Femur (tissue), 1 donor: ENCODE measurements at regions not wholly inside any gene's neighbourhood (a gene's known extent, or its start where the extent isn't known, plus 50 kb on each side); places are given as distances from the start of the nearest gene placed in this dataset.
"Not testable (repeated sequence)": the region's sequence is repeated elsewhere in the genome, so short reads cannot be mapped to it uniquely, and the experiment has no call there.

Experiments
- DNase-seq: peaks from one replicate; pipeline ENCODE4 v3.0.0-alpha.2; 2017

GRCh38 chr14:71437870-71438269 is 494.4 kb upstream of the RGS6 start:
- no peak for DNase-seq

DNA sequence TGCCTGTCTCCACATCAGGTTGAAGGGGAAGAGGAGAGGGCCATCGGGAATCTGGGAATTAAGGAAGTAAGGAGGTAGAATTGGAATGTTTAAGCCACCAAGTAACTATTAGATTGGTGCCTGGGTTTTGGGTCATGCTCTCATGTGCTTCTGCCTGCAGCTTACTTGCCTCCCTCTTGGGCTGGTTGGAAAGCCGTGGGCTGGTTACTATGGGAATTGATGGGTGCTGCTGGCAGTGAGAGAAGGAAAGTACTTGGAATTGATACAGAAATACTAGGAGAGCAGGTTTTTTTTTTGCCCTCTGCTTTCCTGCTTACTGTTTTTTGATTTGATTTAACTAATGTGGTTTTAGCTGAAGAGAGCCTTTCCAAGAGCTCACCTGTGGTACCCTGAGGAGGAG is 493.5 kb upstream of the RGS6 start:
- DNase-seq = peak; percentile 48

GRCh38 chr14:71441126-71441525 is 491.1 kb upstream of the RGS6 start:
- no peak for DNase-seq

- no peak for DNase-seq
These were observed 488.0 kb upstream of the RGS6 start for GRCh38 chr14:71444030-71444822.

- no peak for DNase-seq
These were observed 483.6 kb upstream of the RGS6 start for GRCh38 chr14:71448431-71449315.

- no peak for DNase-seq
These were observed 482.7 kb upstream of the RGS6 start for GRCh38 chr14:71449316-71450055.

GRCh38 chr14:71451501-71451900 is 480.7 kb upstream of the RGS6 start:
- DNase-seq = no peak

DNA sequence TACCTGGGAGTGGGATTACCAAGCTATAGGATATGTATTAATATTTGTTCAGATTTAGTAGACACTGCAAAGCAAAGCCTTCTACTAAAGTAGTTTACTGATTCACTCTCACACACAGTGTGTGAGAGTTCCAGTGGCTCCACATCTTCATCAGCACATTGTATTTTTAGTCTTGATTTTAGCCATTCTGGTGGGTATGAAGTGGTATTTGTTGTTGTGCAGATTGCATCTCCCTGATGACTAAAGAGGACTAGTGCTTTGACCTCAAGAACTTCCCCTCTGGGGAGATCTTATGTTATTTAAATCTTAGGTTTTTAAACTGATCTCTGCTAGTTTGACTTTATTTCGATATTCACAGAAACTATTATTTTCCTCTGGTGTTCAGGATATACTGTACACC is 479.7 kb upstream of the RGS6 start:
- DNase-seq = no peak

- no peak for DNase-seq
These were observed 479.2 kb upstream of the RGS6 start for GRCh38 chr14:71452987-71453386.

- no peak for DNase-seq
These were observed 478.2 kb upstream of the RGS6 start for GRCh38 chr14:71454010-71454409.

DNA sequence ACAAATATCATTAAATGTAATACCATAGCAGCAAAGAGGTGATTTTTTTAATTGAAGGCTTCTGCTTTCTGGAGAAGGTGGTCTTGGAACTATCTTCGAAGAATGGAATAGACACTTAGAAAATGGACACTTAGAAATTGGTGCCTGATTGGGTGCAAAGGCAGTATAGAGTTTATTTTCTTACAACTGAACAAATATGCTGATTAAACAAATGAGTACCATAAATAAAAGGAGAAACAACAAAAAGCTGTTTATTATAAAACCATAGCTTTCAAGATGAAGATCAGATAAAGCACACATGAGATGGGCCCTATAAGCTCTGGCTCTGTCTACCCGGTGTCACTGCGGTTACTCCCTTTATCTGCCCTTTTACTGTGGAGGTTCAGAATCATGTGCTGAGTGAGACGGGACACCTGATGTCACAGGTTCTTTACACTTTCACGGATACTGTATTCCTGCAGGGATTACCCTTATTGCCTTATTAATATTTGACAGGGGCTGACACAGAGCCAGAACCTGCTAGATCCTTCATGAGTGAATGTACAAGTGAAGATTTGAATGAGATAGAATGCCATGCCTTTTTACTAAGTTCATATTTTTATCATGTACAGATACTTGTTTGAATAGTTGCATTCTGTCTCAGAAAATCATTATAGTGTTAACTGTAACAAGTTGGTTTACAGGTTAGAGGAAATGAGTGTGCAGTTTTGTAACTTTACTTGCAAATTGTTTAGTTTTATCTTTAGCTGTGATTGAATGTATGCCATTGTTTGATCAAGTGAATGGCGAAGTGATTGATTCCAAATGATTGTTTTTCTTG is 477.5 kb upstream of the RGS6 start:
- DNase-seq = no peak

GRCh38 chr14:71460091-71460490 is 472.1 kb upstream of the RGS6 start:
- no peak for DNase-seq

- not testable (repeated sequence) for DNase-seq
These were observed 470.6 kb upstream of the RGS6 start for GRCh38 chr14:71461617-71462016.

DNA sequence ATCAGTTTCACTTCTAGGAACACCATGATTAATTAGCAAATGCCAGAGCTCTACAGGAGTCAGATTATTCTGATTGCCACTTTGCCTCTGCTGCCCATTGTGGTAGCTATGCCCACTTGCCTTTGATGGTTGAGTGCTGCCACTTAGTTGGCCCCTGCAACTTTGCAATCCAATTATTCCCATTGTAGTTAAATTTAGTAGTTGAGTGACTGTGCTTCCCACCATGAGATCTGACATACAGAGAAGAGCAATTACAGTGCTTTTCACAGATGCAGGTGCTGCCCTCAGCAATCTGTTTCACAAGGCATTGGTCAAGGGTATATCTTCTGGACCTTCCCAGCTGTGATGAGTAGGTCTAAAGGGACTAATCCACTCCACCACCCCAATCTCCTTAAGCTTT is 468.4 kb upstream of the RGS6 start:
- DNase-seq = no peak

DNA sequence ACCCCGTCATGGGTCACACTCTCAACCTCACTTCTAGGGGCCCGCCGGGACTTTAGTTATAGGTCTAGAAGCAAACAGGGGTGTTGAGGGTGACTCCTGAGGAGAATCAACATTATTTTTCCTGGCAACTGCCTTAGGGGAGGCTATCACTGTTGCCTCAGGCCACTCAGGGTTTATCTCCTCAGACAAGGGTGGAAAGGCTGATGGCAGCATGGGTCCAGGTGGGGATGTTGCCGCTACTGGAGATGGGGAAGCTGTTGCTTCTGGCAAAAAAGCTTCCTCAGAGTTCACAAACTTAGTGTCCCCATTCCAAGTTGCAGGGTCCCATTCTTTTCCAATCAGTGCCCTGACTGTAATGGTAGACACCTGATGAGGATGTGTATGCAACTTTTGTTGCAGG is 467.4 kb upstream of the RGS6 start:
- DNase-seq = no peak

DNA sequence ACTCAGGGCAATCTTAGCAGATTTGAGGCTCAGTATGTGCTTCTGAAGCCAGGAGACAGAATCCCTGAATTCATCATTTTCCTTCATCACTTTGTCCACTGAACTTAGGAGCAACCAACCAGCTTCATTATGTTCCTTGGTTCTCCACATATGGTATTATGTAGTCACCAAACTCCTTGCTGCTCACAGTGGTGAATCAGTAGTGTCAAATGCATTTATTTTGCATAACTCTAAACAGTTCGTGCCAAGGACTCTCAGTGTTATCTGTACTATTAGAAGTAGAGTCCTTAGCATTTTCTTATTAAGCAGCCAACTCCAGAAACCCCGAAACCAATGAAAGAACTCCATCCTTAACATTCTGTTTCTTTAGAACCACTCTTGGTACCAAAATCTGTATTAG is 466.9 kb upstream of the RGS6 start:
- no peak for DNase-seq

DNA sequence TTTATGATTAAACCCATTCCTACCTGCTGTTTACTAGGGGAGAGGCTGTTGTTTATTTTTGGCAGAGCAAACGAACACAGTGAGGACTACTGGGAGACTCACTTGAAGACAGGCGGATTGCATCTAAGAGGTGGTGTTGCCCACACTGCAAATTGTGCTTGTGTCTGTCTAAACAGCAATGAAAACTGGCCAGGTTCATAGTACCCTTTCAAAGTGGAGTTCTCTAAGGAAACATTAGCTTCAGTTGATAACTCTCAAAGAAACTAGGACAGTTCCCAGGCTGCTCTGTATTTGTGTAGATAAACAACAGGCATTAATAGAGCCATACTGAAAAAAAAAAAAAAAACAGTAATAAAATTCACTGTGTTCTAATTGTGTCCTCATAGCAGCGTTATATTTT is 466.0 kb upstream of the RGS6 start:
- DNase-seq = no peak

DNA sequence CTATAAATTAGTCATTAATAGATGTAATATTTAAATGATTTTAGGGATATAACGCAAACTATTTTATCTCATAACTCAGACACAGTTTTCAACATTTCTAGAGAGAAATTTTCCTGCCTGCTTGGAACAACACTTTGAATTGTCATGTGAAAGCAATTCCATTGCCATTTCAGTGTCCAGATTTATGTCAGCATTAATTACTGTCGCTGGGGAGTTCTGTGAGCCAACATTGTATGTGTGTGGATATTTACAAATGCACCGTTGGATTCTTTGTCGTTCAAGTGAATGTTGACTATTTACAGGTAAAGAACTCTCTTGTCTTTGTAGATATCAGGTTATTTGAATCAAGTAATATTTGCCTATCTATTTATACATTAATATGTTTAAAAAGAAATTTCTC is 465.3 kb upstream of the RGS6 start:
- no peak for DNase-seq

GRCh38 chr14:71467361-71467811 is 464.8 kb upstream of the RGS6 start:
- DNase-seq = no peak

- DNase-seq = no peak
These were observed 463.5 kb upstream of the RGS6 start for GRCh38 chr14:71468701-71469100.

GRCh38 chr14:71469643-71470335 is 462.4 kb upstream of the RGS6 start:
- DNase-seq = no peak
